Erythroblast (primary cell): ENCODE measurements at regions not wholly inside any gene's neighbourhood (a gene's known extent, or its start where the extent isn't known, plus 50 kb on each side); places are given as distances from the start of the nearest gene placed in this dataset.

Source experiments
- GATA1 ChIP-seq: IDR thresholded peaks from 2 replicates; pipeline ENCODE4 v1.6.1; 2011; ENCODE audit warnings: low read depth, mild to moderate bottlenecking, control low read depth, low read length, moderate library complexity
- POLR2A ChIP-seq: IDR thresholded peaks from 2 replicates; pipeline ENCODE4 v1.6.1; 2011; ENCODE audit warnings: mild to moderate bottlenecking, low read length

GRCh38 chr6:120129228-120129627 is 779.7 kb upstream of the MAN1A1 start:
- no peak for TF ChIP-seq POLR2A
- TF ChIP-seq GATA1: no peak
